ENCODE measurements at regions not wholly inside any gene's neighbourhood (a gene's known extent, or its start where the extent isn't known, plus 50 kb on each side); places are given as distances from the start of the nearest gene placed in this dataset.

DNA sequence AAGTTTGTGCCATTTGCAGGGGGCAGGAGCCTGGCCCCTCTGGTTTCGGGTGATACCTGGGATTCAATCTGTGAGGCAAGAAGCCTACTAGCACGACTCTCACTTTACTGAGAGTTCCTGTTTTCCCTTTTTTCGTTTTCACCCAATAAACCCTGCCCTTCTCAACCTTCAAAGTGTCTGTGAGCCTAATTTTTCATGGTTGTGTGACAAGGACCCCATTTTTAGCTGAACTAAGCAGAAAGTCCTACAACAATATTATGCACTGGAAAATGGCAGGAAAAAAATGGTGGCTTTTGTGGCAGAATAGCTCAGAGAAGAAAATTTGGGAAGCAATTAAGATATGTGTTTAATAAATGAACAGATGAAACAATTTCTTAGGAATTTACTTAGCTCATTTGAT, 432.1 kb downstream of the C12orf50 start:
- TF ChIP-seq POLR2A (IDR thresholded peaks at IDR 0.05) (no peak), EP300 (IDR thresholded peaks at IDR 0.05) (no peak)
- TF ChIP-seq, protein P1, sequence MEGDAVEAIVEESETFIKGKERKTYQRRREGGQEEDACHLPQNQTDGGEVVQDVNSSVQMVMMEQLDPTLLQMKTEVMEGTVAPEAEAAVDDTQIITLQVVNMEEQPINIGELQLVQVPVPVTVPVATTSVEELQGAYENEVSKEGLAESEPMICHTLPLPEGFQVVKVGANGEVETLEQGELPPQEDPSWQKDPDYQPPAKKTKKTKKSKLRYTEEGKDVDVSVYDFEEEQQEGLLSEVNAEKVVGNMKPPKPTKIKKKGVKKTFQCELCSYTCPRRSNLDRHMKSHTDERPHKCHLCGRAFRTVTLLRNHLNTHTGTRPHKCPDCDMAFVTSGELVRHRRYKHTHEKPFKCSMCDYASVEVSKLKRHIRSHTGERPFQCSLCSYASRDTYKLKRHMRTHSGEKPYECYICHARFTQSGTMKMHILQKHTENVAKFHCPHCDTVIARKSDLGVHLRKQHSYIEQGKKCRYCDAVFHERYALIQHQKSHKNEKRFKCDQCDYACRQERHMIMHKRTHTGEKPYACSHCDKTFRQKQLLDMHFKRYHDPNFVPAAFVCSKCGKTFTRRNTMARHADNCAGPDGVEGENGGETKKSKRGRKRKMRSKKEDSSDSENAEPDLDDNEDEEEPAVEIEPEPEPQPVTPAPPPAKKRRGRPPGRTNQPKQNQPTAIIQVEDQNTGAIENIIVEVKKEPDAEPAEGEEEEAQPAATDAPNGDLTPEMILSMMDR (IDR thresholded peaks at IDR 0.05), result no peak

Measured in upper lobe of left lung (tissue), 4 donors.